H9 (cell line): ENCODE measurements at regions not wholly inside any gene's neighbourhood (a gene's known extent, or its start where the extent isn't known, plus 50 kb on each side); places are given as distances from the start of the nearest gene placed in this dataset.

Source experiments
- DNase-seq: peaks from one replicate; pipeline ENCODE4 v3.0.0-alpha.2; 2017
- H2AFZ ChIP-seq: one replicate; pipeline ENCODE4 v1.6.1; 2013; ENCODE audit warnings: mild to moderate bottlenecking, low read length, control low read depth, moderate library complexity
- H2AK5ac ChIP-seq: 2 replicates; pipeline ENCODE4 v1.6.1; 2013; ENCODE audit warnings: low read length, control low read depth, mixed read lengths; ENCODE audit not compliant: insufficient read length
- H2BK120ac ChIP-seq: one replicate; pipeline ENCODE4 v1.6.1; 2013; ENCODE audit warnings: low read depth, mild to moderate bottlenecking, low read length, control low read depth, inconsistent platforms; ENCODE audit not compliant: poor library complexity, severe bottlenecking
- H2BK12ac ChIP-seq: 2 replicates; pipeline ENCODE4 v1.6.1; 2013; ENCODE audit warnings: low read length, control low read depth, mixed read lengths, low read depth; ENCODE audit not compliant: insufficient read length
- H2BK15ac ChIP-seq: 2 replicates; pipeline ENCODE4 v1.6.1; 2013; ENCODE audit warnings: low read depth, low read length, control low read depth
- H2BK20ac ChIP-seq: one replicate; pipeline ENCODE4 v1.6.1; 2013; ENCODE audit warnings: low read depth, mild to moderate bottlenecking, low read length, control low read depth, inconsistent platforms; ENCODE audit not compliant: poor library complexity, severe bottlenecking
- H2BK5ac ChIP-seq: 2 replicates; pipeline ENCODE4 v1.6.1; 2013; ENCODE audit warnings: low read length, control low read depth, mixed read lengths; ENCODE audit not compliant: insufficient read length
- H3K14ac ChIP-seq: 2 replicates; pipeline ENCODE4 v1.6.1; 2013; ENCODE audit warnings: low read length, control low read depth; ENCODE audit not compliant: insufficient read depth
- H3K18ac ChIP-seq: 2 replicates; pipeline ENCODE4 v1.6.1; 2013; ENCODE audit warnings: low read depth, mild to moderate bottlenecking, mixed read lengths, low read length, control low read depth; ENCODE audit not compliant: insufficient read length
- H3K23ac ChIP-seq: 2 replicates; pipeline ENCODE4 v1.6.1; 2013; ENCODE audit warnings: low read length, control low read depth, mixed read lengths, low read depth; ENCODE audit not compliant: insufficient read length
- H3K23me2 ChIP-seq: 2 replicates; pipeline ENCODE4 v1.6.1; 2013; ENCODE audit warnings: low read depth, mild to moderate bottlenecking, mixed read lengths, low read length, control low read depth; ENCODE audit not compliant: insufficient read length, poor library complexity, severe bottlenecking
- H3K27ac ChIP-seq: 2 replicates; pipeline ENCODE4 v1.5.1; 2013; ENCODE audit warnings: low read length, control low read depth, mixed read lengths, low read depth; ENCODE audit not compliant: insufficient read length
- H3K27me3 ChIP-seq: 2 replicates; pipeline ENCODE4 v1.6.1; 2013; ENCODE audit warnings: low read length, control low read depth, inconsistent platforms; ENCODE audit not compliant: insufficient read depth
- H3K4ac ChIP-seq: 2 replicates; pipeline ENCODE4 v1.6.1; 2013; ENCODE audit warnings: low read depth, mild to moderate bottlenecking, control low read depth, inconsistent platforms, low read length, moderate library complexity
- H3K4me1 ChIP-seq: 2 replicates; pipeline ENCODE4 v1.6.1; 2013; ENCODE audit warnings: low read length, control low read depth, inconsistent platforms; ENCODE audit not compliant: insufficient read depth
- H3K4me2 ChIP-seq: 2 replicates; pipeline ENCODE4 v1.6.1; 2013; ENCODE audit warnings: low read length, control low read depth, mixed read lengths; ENCODE audit not compliant: insufficient read length, insufficient read depth
- H3K56ac ChIP-seq: 2 replicates; pipeline ENCODE4 v1.6.1; 2013; ENCODE audit warnings: low read depth, mild to moderate bottlenecking, mixed read lengths, low read length, control low read depth; ENCODE audit not compliant: insufficient read length
- H3K79me1 ChIP-seq: 2 replicates; pipeline ENCODE4 v1.6.1; 2013; ENCODE audit warnings: low read depth, mild to moderate bottlenecking, moderate library complexity, low read length, control low read depth, inconsistent platforms; ENCODE audit not compliant: insufficient read depth, poor library complexity, severe bottlenecking
- H3K79me2 ChIP-seq: 2 replicates; pipeline ENCODE4 v1.6.1; 2013; ENCODE audit warnings: low read length, control low read depth, inconsistent platforms; ENCODE audit not compliant: insufficient read depth
- H3K9ac ChIP-seq: 2 replicates; pipeline ENCODE4 v1.6.1; 2013; ENCODE audit warnings: low read length, control low read depth, mixed read lengths; ENCODE audit not compliant: insufficient read length; ENCODE audit errors: extremely low read depth
- H3K9me3 ChIP-seq: one replicate; pipeline ENCODE4 v1.6.1; 2013; ENCODE audit warnings: low read depth, low read length, inconsistent platforms; ENCODE audit not compliant: control insufficient read depth
- H3T11ph ChIP-seq: one replicate; pipeline ENCODE4 v1.6.1; 2013; ENCODE audit warnings: mild to moderate bottlenecking, low read length, control low read depth, inconsistent platforms
- H4K20me1 ChIP-seq: one replicate; pipeline ENCODE4 v1.6.1; 2013; ENCODE audit not compliant: control insufficient read depth, insufficient read length, insufficient read depth
- H4K5ac ChIP-seq: 2 replicates; pipeline ENCODE4 v1.6.1; 2013; ENCODE audit warnings: low read depth, mild to moderate bottlenecking, mixed read lengths, low read length, control low read depth; ENCODE audit not compliant: insufficient read length
- H4K8ac ChIP-seq: replicated peaks from 2 replicates; pipeline ENCODE4 v1.6.1; 2013; ENCODE audit warnings: low read length, control low read depth, mixed read lengths, low read depth; ENCODE audit not compliant: insufficient read length
- H4K91ac ChIP-seq: 2 replicates; pipeline ENCODE4 v1.6.1; 2013; ENCODE audit warnings: low read depth, mild to moderate bottlenecking, moderate library complexity, mixed read lengths, low read length, control low read depth; ENCODE audit not compliant: insufficient read length
- H3K27ac Mint-ChIP-seq, 3 experiments: 2 replicates in 2 of 3; 3 replicates in 1 of 3; pipeline ENCODE4 v1.8.0; 2020 to 2021; ENCODE audit warnings: mixed read lengths in 3 of 3, mild to moderate bottlenecking in 1 of 3, moderate library complexity in 1 of 3
- H3K27me3 Mint-ChIP-seq: 2 replicates; pipeline ENCODE4 v1.8.0; 2021; ENCODE audit warnings: low read depth, mild to moderate bottlenecking, moderate library complexity, mixed read lengths
- H3K36me3 Mint-ChIP-seq, 3 experiments: 2 replicates in 2 of 3; 3 replicates in 1 of 3; pipeline ENCODE4 v1.8.0; 2020 to 2021; ENCODE audit warnings: low read depth in 3 of 3, mixed read lengths in 3 of 3; ENCODE audit not compliant: insufficient read depth in 1 of 3
- H3K4me1 Mint-ChIP-seq, 2 experiments: 2 replicates each; pipeline ENCODE4 v1.8.0; 2020; ENCODE audit warnings: mixed read lengths in 2 of 2
- H3K4me3 Mint-ChIP-seq, 2 experiments: 2 replicates in 1 of 2; 3 replicates in 1 of 2; pipeline ENCODE4 v1.8.0; 2020 to 2021; ENCODE audit warnings: mild to moderate bottlenecking in 2 of 2, mixed read lengths in 2 of 2, moderate library complexity in 1 of 2
- H3K9me3 Mint-ChIP-seq, 2 experiments: 2 replicates in 1 of 2; 3 replicates in 1 of 2; pipeline ENCODE4 v1.8.0; 2020; ENCODE audit warnings: mild to moderate bottlenecking in 2 of 2, mixed read lengths in 2 of 2, moderate library complexity in 1 of 2
- WGBS: extraction: QIAGEN DNeasy Blood & Tissue Kit; methylation state at CpG from one replicate; pipeline ENCODE4 v1.1.7; 2013; ENCODE audit warnings: missing lambda C conversion rate, low lambda C conversion rate, mixed read lengths; ENCODE audit not compliant: insufficient read length; ENCODE audit errors: extremely low coverage; 5-methylcytosine and 5-hydroxymethylcytosine counted together
- TF ChIP-seq, protein P1 (sequence below): fragments of 200-600 bp; sonication (generic); conservative IDR thresholded peaks from 3 replicates; pipeline ENCODE4 v1.8.0; 2021; ENCODE audit warnings: antibody characterized with exemption, mild to moderate bottlenecking

DNA sequence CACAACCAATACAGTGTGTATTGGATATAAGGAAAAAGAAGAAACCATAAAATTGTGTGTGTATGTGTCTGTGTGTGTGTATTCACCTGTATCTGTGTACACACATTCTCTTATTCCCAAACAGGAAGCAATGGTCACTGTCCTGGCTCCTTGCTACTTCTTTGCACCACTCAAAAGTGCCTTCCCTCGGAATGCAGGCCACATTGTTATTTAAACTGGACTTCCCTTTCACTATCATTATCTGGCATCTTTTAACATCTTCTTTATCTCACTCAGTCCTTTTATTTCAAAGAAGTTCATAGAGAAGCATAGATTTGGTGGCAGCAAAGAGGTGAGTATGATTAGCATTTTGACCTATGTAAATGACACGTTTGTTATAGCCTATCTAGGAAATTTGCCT, 803.7 kb downstream of the NCAM2 start:
- Histone ChIP-seq H3K79me2 (no peaks in the 10 kb centered on the region), H3K9ac (no peak overlapping the region), H2BK20ac (no peak overlapping the region), H3K9me3 (no peaks in the 10 kb centered on the region), H3K79me1 (no peaks in the 10 kb centered on the region), H3K27me3 (no peaks in the 10 kb centered on the region), H3K14ac (no peak overlapping the region; the same call in 1 of the 2 replicates), H4K91ac (no peak overlapping the region), H2AK5ac (no peak overlapping the region), H3K23ac (no peak overlapping the region), H4K5ac (no peak overlapping the region), H3T11ph (no peak overlapping the region), H3K56ac (no peak overlapping the region), H3K23me2 (no peaks in the 10 kb centered on the region), H2BK12ac (no peak overlapping the region), H4K8ac (no peak overlapping the region), H3K4me1 (no peaks in the 10 kb centered on the region; the same call in 1 of the 2 replicates), H2BK120ac (no peak overlapping the region), H3K18ac (no peak overlapping the region), H4K20me1 (no peaks in the 10 kb centered on the region), H2BK5ac (no peak overlapping the region), H2BK15ac (no peak overlapping the region), H3K4ac (no peak overlapping the region), H3K27ac (no peak overlapping the region), H2AFZ (no peak overlapping the region), H3K4me2 (no peak overlapping the region)
- peak overlapping the region in 1 of 3 experiments; percentile 17; a peak in 2 of 7 replicates for H3K27ac Mint-ChIP-seq
- H3K4me1 Mint-ChIP-seq: peaks cover 8 to 10% of the 10 kb centered on the region in 2 experiments
- H3K4me3 Mint-ChIP-seq: no peak overlapping the region
- H3K27me3 Mint-ChIP-seq: no peaks in the 10 kb centered on the region
- peaks cover 0 to 1% (median 0%) of the 10 kb centered on the region in 3 experiments; a peak in 3 of 7 replicates for H3K36me3 Mint-ChIP-seq
- no CpG with 5 or more reads among the region's 2 CpGs for WGBS
- peaks cover 0 to 3% of the 10 kb centered on the region in 2 experiments; a peak in 3 of 5 replicates for H3K9me3 Mint-ChIP-seq
- no peak for DNase-seq
- TF ChIP-seq, protein P1, sequence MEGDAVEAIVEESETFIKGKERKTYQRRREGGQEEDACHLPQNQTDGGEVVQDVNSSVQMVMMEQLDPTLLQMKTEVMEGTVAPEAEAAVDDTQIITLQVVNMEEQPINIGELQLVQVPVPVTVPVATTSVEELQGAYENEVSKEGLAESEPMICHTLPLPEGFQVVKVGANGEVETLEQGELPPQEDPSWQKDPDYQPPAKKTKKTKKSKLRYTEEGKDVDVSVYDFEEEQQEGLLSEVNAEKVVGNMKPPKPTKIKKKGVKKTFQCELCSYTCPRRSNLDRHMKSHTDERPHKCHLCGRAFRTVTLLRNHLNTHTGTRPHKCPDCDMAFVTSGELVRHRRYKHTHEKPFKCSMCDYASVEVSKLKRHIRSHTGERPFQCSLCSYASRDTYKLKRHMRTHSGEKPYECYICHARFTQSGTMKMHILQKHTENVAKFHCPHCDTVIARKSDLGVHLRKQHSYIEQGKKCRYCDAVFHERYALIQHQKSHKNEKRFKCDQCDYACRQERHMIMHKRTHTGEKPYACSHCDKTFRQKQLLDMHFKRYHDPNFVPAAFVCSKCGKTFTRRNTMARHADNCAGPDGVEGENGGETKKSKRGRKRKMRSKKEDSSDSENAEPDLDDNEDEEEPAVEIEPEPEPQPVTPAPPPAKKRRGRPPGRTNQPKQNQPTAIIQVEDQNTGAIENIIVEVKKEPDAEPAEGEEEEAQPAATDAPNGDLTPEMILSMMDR: no peak
